Uterus (tissue), 2 donors: ENCODE measurements at regions not wholly inside any gene's neighbourhood (a gene's known extent, or its start where the extent isn't known, plus 50 kb on each side); places are given as distances from the start of the nearest gene placed in this dataset.

ENCODE experiments used
- CTCF ChIP-seq, 4 experiments: fragments of 200-600 bp in 2 of 4; fragments of 450-650 bp in 2 of 4; sonication (generic) in 2 of 4; IDR thresholded peaks; one replicate each; pipeline ENCODE4 v1.5.1; 2016 to 2019; ENCODE audit warnings: antibody characterized with exemption in 4 of 4, mild to moderate bottlenecking in 2 of 4, moderate library complexity in 1 of 4
- POLR2A ChIP-seq, 2 donors: fragments of 450-650 bp; IDR thresholded peaks; one replicate each; pipeline ENCODE4 v1.6.1; 2016; ENCODE audit warnings: antibody characterized with exemption in 2 of 2, mild to moderate bottlenecking in 1 of 2, moderate library complexity in 1 of 2

- no peak for TF ChIP-seq CTCF (IDR thresholded peaks at IDR 0.05)
- TF ChIP-seq POLR2A (IDR thresholded peaks at IDR 0.05) = no peak
These were observed 79.8 kb upstream of the PHYHIPL start for GRCh38 chr10:59096631-59097030.
